C4-2B (cell line): ENCODE measurements at regions not wholly inside any gene's neighbourhood (a gene's known extent, or its start where the extent isn't known, plus 50 kb on each side); places are given as distances from the start of the nearest gene placed in this dataset.

ENCODE experiments used
- ZFX ChIP-seq: fragments of 450-650 bp; IDR thresholded peaks from 2 replicates; pipeline ENCODE4 v1.6.1; 2017
- TF ChIP-seq, protein P1 (sequence below): fragments of 450-650 bp; conservative IDR thresholded peaks from 2 replicates; pipeline ENCODE4 v1.5.1; 2017; ENCODE audit warnings: mild to moderate bottlenecking

DNA sequence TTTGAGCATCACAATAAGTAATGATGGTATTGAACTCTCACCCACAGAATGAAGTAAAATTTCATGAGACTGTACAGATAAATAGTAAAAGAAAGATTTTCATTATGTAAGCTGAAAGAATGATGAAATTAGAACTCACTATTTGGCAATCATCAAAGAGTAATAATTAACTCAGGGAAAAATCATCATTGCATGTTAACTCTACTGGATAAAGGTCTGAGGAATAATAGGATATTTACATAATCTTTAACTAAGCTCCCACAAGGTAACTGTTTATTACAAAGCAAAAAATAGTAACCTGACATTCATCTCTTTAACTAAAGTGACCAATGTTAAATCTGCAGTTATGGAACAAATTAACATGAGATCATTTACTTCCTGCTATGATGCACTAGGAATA lies 739.9 kb downstream of the FAM181B start:
- TF ChIP-seq, protein P1, sequence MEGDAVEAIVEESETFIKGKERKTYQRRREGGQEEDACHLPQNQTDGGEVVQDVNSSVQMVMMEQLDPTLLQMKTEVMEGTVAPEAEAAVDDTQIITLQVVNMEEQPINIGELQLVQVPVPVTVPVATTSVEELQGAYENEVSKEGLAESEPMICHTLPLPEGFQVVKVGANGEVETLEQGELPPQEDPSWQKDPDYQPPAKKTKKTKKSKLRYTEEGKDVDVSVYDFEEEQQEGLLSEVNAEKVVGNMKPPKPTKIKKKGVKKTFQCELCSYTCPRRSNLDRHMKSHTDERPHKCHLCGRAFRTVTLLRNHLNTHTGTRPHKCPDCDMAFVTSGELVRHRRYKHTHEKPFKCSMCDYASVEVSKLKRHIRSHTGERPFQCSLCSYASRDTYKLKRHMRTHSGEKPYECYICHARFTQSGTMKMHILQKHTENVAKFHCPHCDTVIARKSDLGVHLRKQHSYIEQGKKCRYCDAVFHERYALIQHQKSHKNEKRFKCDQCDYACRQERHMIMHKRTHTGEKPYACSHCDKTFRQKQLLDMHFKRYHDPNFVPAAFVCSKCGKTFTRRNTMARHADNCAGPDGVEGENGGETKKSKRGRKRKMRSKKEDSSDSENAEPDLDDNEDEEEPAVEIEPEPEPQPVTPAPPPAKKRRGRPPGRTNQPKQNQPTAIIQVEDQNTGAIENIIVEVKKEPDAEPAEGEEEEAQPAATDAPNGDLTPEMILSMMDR = no peak
- TF ChIP-seq ZFX = no peak
